ENCODE measurements at regions not wholly inside any gene's neighbourhood (a gene's known extent, or its start where the extent isn't known, plus 50 kb on each side); places are given as distances from the start of the nearest gene placed in this dataset.

GRCh38 chr12:74446466-74446865, 91.2 kb upstream of the ATXN7L3B start:
- Histone ChIP-seq H4K20me1 (ENCODE audit: control insufficient read depth, insufficient read depth, low read length, poor library complexity, severe bottlenecking) (no peaks in the 10 kb centered on the region), H2AFZ (ENCODE audit: insufficient read depth, low read depth, low read length, poor library complexity, severe bottlenecking) (no peak overlapping the region), H3K36me3 (replicated peaks in 1 of 2; ENCODE audit: control extremely low read depth in 1 of 2, control insufficient read depth in 1 of 2, extremely low read depth in 1 of 2, insufficient read depth in 2 of 2, low read length in 1 of 2) (no peaks in the 10 kb centered on the region), H3K9me3 (ENCODE audit: control extremely low read depth in 1 of 3, control insufficient read depth in 2 of 3, insufficient read depth in 1 of 3, low read length in 2 of 3) (no peaks in the 10 kb centered on the region), H3K4me3 (ENCODE audit: control extremely low read depth in 1 of 5, extremely low read depth in 1 of 5, insufficient read depth in 1 of 5, low read depth in 2 of 5, low read length in 4 of 5) (no peak overlapping the region), H3K27ac (ENCODE audit: low read length in 2 of 2) (no peak overlapping the region), H3K4me1 (ENCODE audit: control insufficient read depth in 2 of 2, insufficient read depth in 2 of 2, low read length in 2 of 2) (no peaks in the 10 kb centered on the region), H3K79me2 (ENCODE audit: control insufficient read depth, insufficient read depth, low read length) (no peaks in the 10 kb centered on the region), H3K9ac (ENCODE audit: low read length) (no peak overlapping the region), H3K4me2 (replicated peaks; ENCODE audit: low read depth, low read length, poor library complexity, severe bottlenecking) (no peak overlapping the region), H3K27me3 (replicated peaks in 1 of 4; ENCODE audit: control extremely low read depth in 1 of 4, control insufficient read depth in 3 of 4, insufficient read depth in 4 of 4, low read length in 3 of 4) (no peaks in the 10 kb centered on the region)
- ChIA-PET POLR2A (no interaction called here), CTCF (no interaction called here)
- no peaks in the 10 kb centered on the region for H3K4me1 Mint-ChIP-seq
- DNase-seq (no peak), ATAC-seq (ENCODE audit: low read depth) (no peak)
- TF ChIP-seq EZH2 (IDR thresholded peaks at IDR 0.05; ENCODE audit: borderline replicate concordance, insufficient read depth, low read depth, low read length, poor library complexity, severe bottlenecking) (no peak), CTCF (IDR thresholded peaks at IDR 0.05) (no peak)
- intact Hi-C loops (cut with micrococcal nuclease), result no loop called here
- peaks cover 2% of the 10 kb centered on the region for H3K9me3 Mint-ChIP-seq (ENCODE audit: insufficient read depth)
- 67% methylated on average over 1 of the region's 2 CpGs for WGBS (ENCODE audit: insufficient coverage)
- H3K27ac Mint-ChIP-seq, result no peak overlapping the region
- no peak overlapping the region for H3K4me3 Mint-ChIP-seq
- H3K27me3 Mint-ChIP-seq, result peaks cover 3% of the 10 kb centered on the region

GRCh38 chr12:74449872-74450271, 87.8 kb upstream of the ATXN7L3B start:
- H3K9ac ChIP-seq (ENCODE audit: low read length), result no peak overlapping the region
- no peak for DNase-seq
- H3K9me3 ChIP-seq (ENCODE audit: control extremely low read depth in 1 of 3, control insufficient read depth in 2 of 3, insufficient read depth in 1 of 3, low read length in 2 of 3), result no peaks in the 10 kb centered on the region
- ATAC-seq (ENCODE audit: low read depth), result no peak
- no peak overlapping the region for H3K4me3 ChIP-seq (ENCODE audit: control extremely low read depth in 1 of 5, extremely low read depth in 1 of 5, insufficient read depth in 1 of 5, low read depth in 2 of 5, low read length in 4 of 5)
- Mint-ChIP-seq H3K27me3 (peaks cover 3% of the 10 kb centered on the region), H3K27ac (no peak overlapping the region), H3K4me1 (no peaks in the 10 kb centered on the region), H3K4me3 (no peak overlapping the region), H3K9me3 (ENCODE audit: insufficient read depth) (peaks cover 2% of the 10 kb centered on the region)
- no peak overlapping the region for H3K4me2 ChIP-seq (replicated peaks; ENCODE audit: low read depth, low read length, poor library complexity, severe bottlenecking)
- WGBS (ENCODE audit: insufficient coverage), result 82% methylated on average over 2 of the region's 2 CpGs
- POLR2A ChIA-PET, result no interaction called here
- no peaks in the 10 kb centered on the region for H4K20me1 ChIP-seq (ENCODE audit: control insufficient read depth, insufficient read depth, low read length, poor library complexity, severe bottlenecking)
- no peak for TF ChIP-seq CTCF (IDR thresholded peaks at IDR 0.05)
- no peak for TF ChIP-seq EZH2 (IDR thresholded peaks at IDR 0.05; ENCODE audit: borderline replicate concordance, insufficient read depth, low read depth, low read length, poor library complexity, severe bottlenecking)
- H3K27ac ChIP-seq (ENCODE audit: low read length in 2 of 2), result no peak overlapping the region
- intact Hi-C loops (cut with micrococcal nuclease), result no loop called here
- no peak overlapping the region for H2AFZ ChIP-seq (ENCODE audit: insufficient read depth, low read depth, low read length, poor library complexity, severe bottlenecking)
- H3K79me2 ChIP-seq (ENCODE audit: control insufficient read depth, insufficient read depth, low read length), result no peaks in the 10 kb centered on the region
- H3K27me3 ChIP-seq (replicated peaks in 1 of 4; ENCODE audit: control extremely low read depth in 1 of 4, control insufficient read depth in 3 of 4, insufficient read depth in 4 of 4, low read length in 3 of 4), result no peaks in the 10 kb centered on the region
- CTCF ChIA-PET, result no interaction called here
- no peaks in the 10 kb centered on the region for H3K36me3 ChIP-seq (replicated peaks in 1 of 2; ENCODE audit: control extremely low read depth in 1 of 2, control insufficient read depth in 1 of 2, extremely low read depth in 1 of 2, insufficient read depth in 2 of 2, low read length in 1 of 2)
- no peaks in the 10 kb centered on the region for H3K4me1 ChIP-seq (ENCODE audit: control insufficient read depth in 2 of 2, insufficient read depth in 2 of 2, low read length in 2 of 2)

Measured in B cell (primary cell).